Astrocyte of the spinal cord (primary cell): ENCODE measurements at regions not wholly inside any gene's neighbourhood (a gene's known extent, or its start where the extent isn't known, plus 50 kb on each side); places are given as distances from the start of the nearest gene placed in this dataset.
"Not testable (repeated sequence)": the region's sequence is repeated elsewhere in the genome, so short reads cannot be mapped to it uniquely, and the experiment has no call there.

ENCODE experiments used
- DNase-seq: peaks from one replicate; pipeline ENCODE4 v3.0.0; 2011; ENCODE audit warnings: low read depth, low spot score
- H3K4me3 ChIP-seq: 2 replicates; pipeline ENCODE4 v1.5.1; 2011; ENCODE audit warnings: low read depth, mild to moderate bottlenecking, low read length, moderate library complexity
- CTCF ChIP-seq: IDR thresholded peaks from 2 replicates; pipeline ENCODE4 v1.5.1; 2012; ENCODE audit warnings: low read depth, mild to moderate bottlenecking, low read length, inconsistent platforms
- in situ Hi-C: cut with HindIII; loops from 2 replicates; pipeline ENCODE4 v1.10.0; 2017; ENCODE audit warnings: low sequenced_read_pairs

- in situ Hi-C loops = no loop called here
- no peak overlapping the region for H3K4me3 ChIP-seq
- no peak for DNase-seq
- no peak for TF ChIP-seq CTCF
Measured at GRCh38 chr6:149244105-149244504, 73.4 kb upstream of the TAB2 start.

- in situ Hi-C loops = no loop called here
- TF ChIP-seq CTCF = no peak
- DNase-seq = no peak
Measured at GRCh38 chr6:149246691-149247384, 70.7 kb upstream of the TAB2 start.

GRCh38 chr6:149247385-149247763 lies 70.1 kb upstream of the TAB2 start:
- TF ChIP-seq CTCF = no peak
- no peak overlapping the region for H3K4me3 ChIP-seq
- in situ Hi-C loops = no loop called here
- no peak for DNase-seq

More at GRCh38 chr6:149246691-149247384, 70.7 kb upstream of the TAB2 start:
- no peak overlapping the region for H3K4me3 ChIP-seq

GRCh38 chr6:149248263-149248662 lies 69.2 kb upstream of the TAB2 start:
- in situ Hi-C loops, DNase-seq, H3K4me3 ChIP-seq: not testable (repeated sequence)

GRCh38 chr6:149248693-149249369 lies 68.7 kb upstream of the TAB2 start:
- no peak for TF ChIP-seq CTCF
- DNase-seq = no peak
- no peak overlapping the region for H3K4me3 ChIP-seq
- in situ Hi-C loops = no loop called here

GRCh38 chr6:149249370-149250357 lies 67.8 kb upstream of the TAB2 start:
- no peak for DNase-seq
- in situ Hi-C loops = no loop called here
- no peak overlapping the region for H3K4me3 ChIP-seq
- no peak for TF ChIP-seq CTCF
